GM23338 (cell line): ENCODE measurements at regions not wholly inside any gene's neighbourhood (a gene's known extent, or its start where the extent isn't known, plus 50 kb on each side); places are given as distances from the start of the nearest gene placed in this dataset.

Source experiments
- ATAC-seq: fragments of 200-7000 bp; cut with Tn5 transposase; 3 replicates; pipeline ENCODE4 v1.9.1; 2020
- DNase-seq: peaks from one replicate; pipeline ENCODE4 v3.0.0-alpha.2; 2015; ENCODE audit warnings: low spot score
- H2AFZ ChIP-seq: fragments of 200-600 bp; sonication (generic); 2 replicates; pipeline ENCODE4 v1.8.0; 2016; ENCODE audit warnings: antibody characterized with exemption, mild to moderate bottlenecking, moderate library complexity
- H3F3A ChIP-seq: fragments of 200-600 bp; sonication (generic); replicated peaks from 2 replicates; pipeline ENCODE4 v1.8.0; 2017; ENCODE audit warnings: antibody characterized with exemption, mixed run types, low read depth
- H3K27ac ChIP-seq: fragments of 200-600 bp; sonication (generic); 2 replicates; pipeline ENCODE4 v1.6.1; 2016; ENCODE audit warnings: low read depth
- H3K27me3 ChIP-seq: fragments of 200-600 bp; sonication (generic); 2 replicates; pipeline ENCODE4 v1.8.0; 2016; ENCODE audit warnings: mild to moderate bottlenecking, mixed run types, moderate library complexity; ENCODE audit not compliant: insufficient read depth
- H3K36me3 ChIP-seq: fragments of 200-600 bp; sonication (generic); 2 replicates; pipeline ENCODE4 v1.8.0; 2016; ENCODE audit warnings: mild to moderate bottlenecking; ENCODE audit not compliant: insufficient read depth
- H3K4me1 ChIP-seq: fragments of 200-600 bp; sonication (generic); 2 replicates; pipeline ENCODE4 v1.8.0; 2016; ENCODE audit warnings: mild to moderate bottlenecking, moderate library complexity; ENCODE audit not compliant: insufficient read depth
- H3K4me2 ChIP-seq: fragments of 200-600 bp; sonication (generic); 2 replicates; pipeline ENCODE4 v1.7.1; 2017; ENCODE audit warnings: mixed run types
- H3K4me3 ChIP-seq: fragments of 200-600 bp; sonication (generic); 2 replicates; pipeline ENCODE4 v1.6.1; 2016; ENCODE audit warnings: mixed run types
- H3K79me2 ChIP-seq: fragments of 200-600 bp; sonication (generic); replicated peaks from 2 replicates; pipeline ENCODE4 v1.8.0; 2017; ENCODE audit warnings: mild to moderate bottlenecking; ENCODE audit not compliant: insufficient read depth
- H3K9me2 ChIP-seq: fragments of 200-600 bp; sonication (generic); 2 replicates; pipeline ENCODE4 v1.8.0; 2017; ENCODE audit not compliant: insufficient read depth
- H4K20me1 ChIP-seq: fragments of 200-600 bp; sonication (generic); replicated peaks from 2 replicates; pipeline ENCODE4 v1.8.0; 2017; ENCODE audit warnings: mild to moderate bottlenecking; ENCODE audit not compliant: insufficient read depth
- H3K27ac Mint-ChIP-seq: 2 replicates; pipeline ENCODE4 v1.8.0; 2020; ENCODE audit warnings: inconsistent platforms, mild to moderate bottlenecking, moderate library complexity, mixed read lengths
- H3K27me3 Mint-ChIP-seq: 3 replicates; pipeline ENCODE4 v1.8.0; 2022; ENCODE audit warnings: low read depth, mild to moderate bottlenecking, moderate library complexity, mixed read lengths, inconsistent platforms; ENCODE audit not compliant: insufficient read depth, poor library complexity
- H3K36me3 Mint-ChIP-seq: 3 replicates; pipeline ENCODE4 v1.8.0; 2021; ENCODE audit warnings: low read depth, mild to moderate bottlenecking, inconsistent platforms, moderate library complexity, mixed read lengths
- H3K4me1 Mint-ChIP-seq: 3 replicates; pipeline ENCODE4 v1.8.0; 2020; ENCODE audit warnings: mild to moderate bottlenecking, inconsistent platforms, mixed read lengths
- H3K4me3 Mint-ChIP-seq: 3 replicates; pipeline ENCODE4 v1.8.0; 2021; ENCODE audit warnings: moderate library complexity, mild to moderate bottlenecking, inconsistent platforms, mixed read lengths
- H3K9me3 Mint-ChIP-seq: 3 replicates; pipeline ENCODE4 v1.8.0; 2020; ENCODE audit warnings: moderate library complexity, mild to moderate bottlenecking, inconsistent platforms, mixed read lengths
- NANOG ChIP-seq: IDR thresholded peaks from 2 replicates; pipeline ENCODE4 v1.6.1; 2016; ENCODE audit warnings: antibody characterized with exemption, borderline replicate concordance
- POLR2AphosphoS5 ChIP-seq: IDR thresholded peaks from 2 replicates; pipeline ENCODE4 v1.6.1; 2016; ENCODE audit warnings: antibody characterized with exemption, low read depth
- REST ChIP-seq: IDR thresholded peaks from one replicate; pipeline ENCODE4 v1.6.1; 2018; ENCODE audit warnings: antibody characterized with exemption; ENCODE audit not compliant: unreplicated experiment
- STAT1 ChIP-seq: IDR thresholded peaks from one replicate; pipeline ENCODE4 v1.6.1; 2016; ENCODE audit warnings: antibody characterized with exemption; ENCODE audit not compliant: unreplicated experiment
- ZNF462 ChIP-seq: fragments of 250-450 bp; sonication (Bioruptor Pico); IDR thresholded peaks from 2 replicates; pipeline ENCODE4 v1.5.0; 2020; ENCODE audit warnings: mild to moderate bottlenecking, moderate library complexity

- TF ChIP-seq REST (no peak), STAT1 (no peak), NANOG (no peak), POLR2AphosphoS5 (no peak)
Observed at GRCh38 chr5:98474216-98474615, 299.2 kb upstream of the RGMB start (continued).

DNA sequence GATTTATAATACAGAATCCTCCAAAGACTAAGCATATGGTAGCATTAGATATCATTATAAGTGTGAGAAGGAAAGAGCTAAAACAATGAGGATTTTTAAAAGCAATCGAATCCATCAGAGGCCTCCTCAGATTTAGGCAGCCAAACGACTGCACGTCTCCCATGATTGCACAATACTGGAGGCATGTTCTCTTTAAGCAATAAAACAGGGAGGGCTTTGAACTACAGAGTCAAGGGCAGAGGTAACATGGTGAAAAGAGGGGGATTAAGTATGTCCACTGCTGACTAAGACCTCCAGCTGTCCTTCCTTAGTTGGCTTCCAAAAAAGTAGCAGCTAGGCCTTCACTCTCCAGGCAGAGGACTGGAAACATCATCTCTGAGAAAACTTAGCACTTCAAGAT is 298.7 kb upstream of the RGMB start:
- Histone ChIP-seq H4K20me1 (no peaks in the 10 kb centered on the region), H3K4me3 (no peak overlapping the region), H3F3A (no peaks in the 10 kb centered on the region), H3K27ac (no peak overlapping the region), H3K27me3 (no peaks in the 10 kb centered on the region), H3K9me2 (no peaks in the 10 kb centered on the region), H3K79me2 (no peaks in the 10 kb centered on the region), H3K36me3 (no peaks in the 10 kb centered on the region), H2AFZ (no peak overlapping the region), H3K4me1 (no peaks in the 10 kb centered on the region), H3K4me2 (no peak overlapping the region)
- Mint-ChIP-seq H3K4me1 (no peaks in the 10 kb centered on the region), H3K27me3 (no peaks in the 10 kb centered on the region), H3K4me3 (no peak overlapping the region), H3K27ac (no peak overlapping the region), H3K9me3 (no peaks in the 10 kb centered on the region), H3K36me3 (no peaks in the 10 kb centered on the region)
- no peak for DNase-seq
- no peak for ATAC-seq
- TF ChIP-seq ZNF462 (CRISPR knock-in tag): no peak
